HCT116 (cell line): ENCODE measurements at regions not wholly inside any gene's neighbourhood (a gene's known extent, or its start where the extent isn't known, plus 50 kb on each side); places are given as distances from the start of the nearest gene placed in this dataset.

Experiments used
- ATAC-seq: fragments of 200-7000 bp; cut with Tn5 transposase; 2 replicates; pipeline ENCODE4 v1.9.1; 2020; ENCODE audit warnings: mild to moderate bottlenecking, moderate library complexity
- BruUV-seq: library from RNA; stranded (reverse); fragments of 400-500 nt; replicated peaks from 2 replicates; lab custom pipeline; 2021; lab: Mats Ljungman, UMichigan
- CTCF ChIA-PET: fragments of 300-600 bp; sonication (Branson Sonifier 250); formaldehyde crosslinking; loops from one replicate; lab custom pipeline; 2021; ENCODE audit warnings: antibody characterized with exemption; lab: Charles Lee
- POLR2A ChIA-PET: fragments of 300-600, 350-600 bp; sonication (Branson Sonifier 250); formaldehyde crosslinking; loops from one replicate; lab custom pipeline; 2021; ENCODE audit warnings: antibody characterized with exemption; lab: Charles Lee
- RAD21 ChIA-PET, 2 experiments: fragments of 300-600 bp; sonication (Branson Sonifier 250); formaldehyde crosslinking; loops; one replicate each; lab custom pipeline; 2023; ENCODE audit warnings: low total read pairs in 2 of 2; ENCODE audit not compliant: uncharacterized antibody in 2 of 2, unreplicated experiment in 2 of 2, low non-redundant PET in 1 of 2; lab: Charles Lee
- DNase-seq: peaks from one replicate; pipeline ENCODE4 v3.0.0-alpha.2; 2010; ENCODE audit warnings: low read depth, low spot score
- H2AFZ ChIP-seq: fragments of 200-600 bp; shearing (Covaris generic), sonication (generic); 2 replicates; pipeline ENCODE4 v1.6.1; 2017; ENCODE audit warnings: low read depth, mixed run types, mixed read lengths, antibody characterized with exemption, low read length; ENCODE audit not compliant: poor library complexity, severe bottlenecking
- H3K27ac ChIP-seq: 2 replicates; pipeline ENCODE4 v1.5.1; 2012; ENCODE audit warnings: low read depth, low read length
- H3K27me3 ChIP-seq: fragments of 200-600 bp; sonication (generic); 2 replicates; pipeline ENCODE4 v1.6.1; 2016; ENCODE audit warnings: mixed run types, low read length, mixed read lengths; ENCODE audit not compliant: insufficient read depth
- H3K36me3 ChIP-seq, 2 experiments: fragments of 200-500 bp in 1 of 2; fragments of 200-600 bp in 1 of 2; sonication (Bioruptor generic) in 1 of 2; sonication (generic) in 1 of 2; 2 replicates each; pipeline versions ENCODE4 v1.5.1 to v1.6.1; 2014 to 2016; ENCODE audit warnings: low read length in 2 of 2, inconsistent platforms in 1 of 2, mixed read lengths in 1 of 2, mixed run types in 1 of 2; ENCODE audit not compliant: insufficient read depth in 2 of 2, control insufficient read depth in 1 of 2
- H3K4me1 ChIP-seq, 2 experiments: fragments of 200-600 bp in 1 of 2; sonication (generic) in 1 of 2; 2 replicates each; pipeline versions ENCODE4 v1.5.1 to v1.6.1; 2012 to 2017; ENCODE audit warnings: low read length in 2 of 2, inconsistent platforms in 1 of 2, mild to moderate bottlenecking in 1 of 2, mixed read lengths in 1 of 2, mixed run types in 1 of 2, moderate library complexity in 1 of 2; ENCODE audit not compliant: insufficient read depth in 2 of 2, control insufficient read depth in 1 of 2
- H3K4me2 ChIP-seq: fragments of 200-600 bp; sonication (generic); 2 replicates; pipeline ENCODE4 v1.6.1; 2017; ENCODE audit warnings: mixed run types, low read length, mixed read lengths
- H3K4me3 ChIP-seq, 2 experiments: fragments of 200-600 bp in 1 of 2; sonication (generic) in 1 of 2; replicated peaks in 1 of 2; 2 replicates each; pipeline ENCODE4 v1.5.1; 2011 to 2016; ENCODE audit warnings: low read length in 2 of 2, control low read depth in 1 of 2, low read depth in 1 of 2, mild to moderate bottlenecking in 1 of 2, mixed read lengths in 1 of 2, mixed run types in 1 of 2
- H3K79me2 ChIP-seq: fragments of 200-600 bp; sonication (generic); 2 replicates; pipeline ENCODE4 v1.6.1; 2017; ENCODE audit warnings: mild to moderate bottlenecking, mixed run types, low read length, moderate library complexity, mixed read lengths; ENCODE audit not compliant: insufficient read depth
- H3K9ac ChIP-seq: fragments of 200-600 bp; sonication (generic); 2 replicates; pipeline ENCODE4 v1.6.1; 2016; ENCODE audit warnings: low read length, mixed read lengths
- H3K9me2 ChIP-seq: fragments of 200-600 bp; sonication (generic), shearing (Covaris generic); 2 replicates; pipeline ENCODE4 v1.6.1; 2017; ENCODE audit warnings: mixed run types, mild to moderate bottlenecking, moderate library complexity; ENCODE audit not compliant: insufficient read depth
- H3K9me3 ChIP-seq, 2 experiments: fragments of 200-500 bp in 1 of 2; fragments of 200-600 bp in 1 of 2; sonication (Bioruptor generic) in 1 of 2; sonication (generic) in 1 of 2; 2 replicates each; pipeline ENCODE4 v1.6.1; 2014 to 2017; ENCODE audit warnings: low read length in 2 of 2, mixed read lengths in 2 of 2, inconsistent platforms in 1 of 2, low read depth in 1 of 2, mild to moderate bottlenecking in 1 of 2, mixed run types in 1 of 2, moderate library complexity in 1 of 2; ENCODE audit not compliant: control insufficient read depth in 1 of 2, insufficient read depth in 1 of 2
- H4K20me1 ChIP-seq: fragments of 200-600 bp; sonication (generic), shearing (Covaris generic); 2 replicates; pipeline ENCODE4 v1.6.1; 2017; ENCODE audit warnings: mixed run types, mild to moderate bottlenecking, moderate library complexity; ENCODE audit not compliant: insufficient read depth
- CEBPB ChIP-seq: IDR thresholded peaks from 2 replicates; pipeline ENCODE4 v1.6.1; 2012; ENCODE audit warnings: low read depth
- EGR1 ChIP-seq: IDR thresholded peaks from 2 replicates; pipeline ENCODE4 v1.6.1; 2012; ENCODE audit warnings: low read depth
- ELF1 ChIP-seq: IDR thresholded peaks from 2 replicates; pipeline ENCODE4 v1.6.1; 2012; ENCODE audit warnings: low read depth, borderline replicate concordance
- FOSL1 ChIP-seq: IDR thresholded peaks from 2 replicates; pipeline ENCODE4 v1.6.1; 2012; ENCODE audit warnings: low read depth
- POLR2A ChIP-seq: IDR thresholded peaks from 2 replicates; pipeline ENCODE4 v1.7.0; 2011; ENCODE audit warnings: borderline replicate concordance; ENCODE audit not compliant: insufficient read depth, insufficient read length; ENCODE audit errors: extremely low read depth
- POLR2AphosphoS5 ChIP-seq: IDR thresholded peaks from 2 replicates; pipeline ENCODE4 v1.6.1; 2011; ENCODE audit warnings: mild to moderate bottlenecking, low read depth, low read length, moderate library complexity
- RAD21 ChIP-seq: IDR thresholded peaks from 2 replicates; pipeline ENCODE4 v1.6.1; 2012; ENCODE audit warnings: low read depth, mild to moderate bottlenecking
- SRF ChIP-seq: IDR thresholded peaks from 2 replicates; pipeline ENCODE4 v1.6.1; 2012; ENCODE audit warnings: low read depth
- ZFX ChIP-seq: fragments of 450-650 bp; IDR thresholded peaks from 2 replicates; pipeline ENCODE4 v1.6.1; 2017
- intact Hi-C: fragments of 100-400 bp; cut with micrococcal nuclease; formaldehyde crosslinking; loops from 2 replicates; pipeline ENCODE4 v1.10.0; 2022
- TF ChIP-seq, protein P1 (sequence below): IDR thresholded peaks from 2 replicates; pipeline ENCODE4 v1.6.1; 2012; ENCODE audit warnings: low read depth
- TF ChIP-seq, protein P2 (sequence below): IDR thresholded peaks from 2 replicates; pipeline ENCODE4 v1.6.1; 2011; ENCODE audit warnings: mild to moderate bottlenecking, low read length, moderate library complexity; ENCODE audit not compliant: insufficient replicate concordance; ENCODE audit errors: extremely low read depth
- TF ChIP-seq, protein P3 (sequence below): IDR thresholded peaks from 2 replicates; pipeline ENCODE4 v1.6.1; 2012

DNA sequence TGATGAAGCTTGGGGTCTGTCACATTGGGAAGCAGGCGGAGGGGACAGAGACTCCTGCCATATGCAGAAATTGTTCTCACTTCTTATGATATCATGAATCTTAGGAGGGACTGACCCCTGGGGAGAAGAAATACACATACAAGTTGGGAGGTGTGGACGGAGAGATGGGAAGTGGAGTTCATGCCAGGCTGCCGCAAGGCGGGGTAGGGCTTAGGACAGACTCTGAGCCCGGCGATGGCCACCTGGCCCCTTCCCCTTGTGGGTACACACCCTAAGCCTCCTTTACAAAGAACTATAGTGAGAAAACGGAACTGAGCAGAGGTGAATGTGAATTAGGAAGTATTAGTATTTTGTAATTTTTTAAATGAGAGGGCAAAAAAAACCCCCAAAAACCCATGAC lies 177.0 kb upstream of the IRS2 start:
- no peak overlapping the region for H3K4me3 ChIP-seq
- ChIA-PET RAD21 (no interaction called here), POLR2A (no interaction called here), CTCF (no interaction called here)
- no peaks in the 10 kb centered on the region for H3K9me2 ChIP-seq
- intact Hi-C loops = no loop called here
- no peak overlapping the region for H2AFZ ChIP-seq
- H3K27ac ChIP-seq = no peak overlapping the region
- TF ChIP-seq ZFX (no peak), SRF (no peak), FOSL1 (no peak), CEBPB (no peak), POLR2AphosphoS5 (no peak)
- TF ChIP-seq, protein P1, sequence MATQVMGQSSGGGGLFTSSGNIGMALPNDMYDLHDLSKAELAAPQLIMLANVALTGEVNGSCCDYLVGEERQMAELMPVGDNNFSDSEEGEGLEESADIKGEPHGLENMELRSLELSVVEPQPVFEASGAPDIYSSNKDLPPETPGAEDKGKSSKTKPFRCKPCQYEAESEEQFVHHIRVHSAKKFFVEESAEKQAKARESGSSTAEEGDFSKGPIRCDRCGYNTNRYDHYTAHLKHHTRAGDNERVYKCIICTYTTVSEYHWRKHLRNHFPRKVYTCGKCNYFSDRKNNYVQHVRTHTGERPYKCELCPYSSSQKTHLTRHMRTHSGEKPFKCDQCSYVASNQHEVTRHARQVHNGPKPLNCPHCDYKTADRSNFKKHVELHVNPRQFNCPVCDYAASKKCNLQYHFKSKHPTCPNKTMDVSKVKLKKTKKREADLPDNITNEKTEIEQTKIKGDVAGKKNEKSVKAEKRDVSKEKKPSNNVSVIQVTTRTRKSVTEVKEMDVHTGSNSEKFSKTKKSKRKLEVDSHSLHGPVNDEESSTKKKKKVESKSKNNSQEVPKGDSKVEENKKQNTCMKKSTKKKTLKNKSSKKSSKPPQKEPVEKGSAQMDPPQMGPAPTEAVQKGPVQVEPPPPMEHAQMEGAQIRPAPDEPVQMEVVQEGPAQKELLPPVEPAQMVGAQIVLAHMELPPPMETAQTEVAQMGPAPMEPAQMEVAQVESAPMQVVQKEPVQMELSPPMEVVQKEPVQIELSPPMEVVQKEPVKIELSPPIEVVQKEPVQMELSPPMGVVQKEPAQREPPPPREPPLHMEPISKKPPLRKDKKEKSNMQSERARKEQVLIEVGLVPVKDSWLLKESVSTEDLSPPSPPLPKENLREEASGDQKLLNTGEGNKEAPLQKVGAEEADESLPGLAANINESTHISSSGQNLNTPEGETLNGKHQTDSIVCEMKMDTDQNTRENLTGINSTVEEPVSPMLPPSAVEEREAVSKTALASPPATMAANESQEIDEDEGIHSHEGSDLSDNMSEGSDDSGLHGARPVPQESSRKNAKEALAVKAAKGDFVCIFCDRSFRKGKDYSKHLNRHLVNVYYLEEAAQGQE = no peak
- DNase-seq (no peak), ATAC-seq (no peak)
- no peaks in the 10 kb centered on the region for H3K9me3 ChIP-seq
- no peak overlapping the region for H3K9ac ChIP-seq
- no peaks in the 10 kb centered on the region for H3K27me3 ChIP-seq
- H3K4me2 ChIP-seq = no peak overlapping the region
- no TSS peak for BruUV-seq
- H3K36me3 ChIP-seq = no peaks in the 10 kb centered on the region
- no peaks in the 10 kb centered on the region for H3K79me2 ChIP-seq
- H3K4me1 ChIP-seq = no peaks in the 10 kb centered on the region
- H4K20me1 ChIP-seq = no peaks in the 10 kb centered on the region

DNA sequence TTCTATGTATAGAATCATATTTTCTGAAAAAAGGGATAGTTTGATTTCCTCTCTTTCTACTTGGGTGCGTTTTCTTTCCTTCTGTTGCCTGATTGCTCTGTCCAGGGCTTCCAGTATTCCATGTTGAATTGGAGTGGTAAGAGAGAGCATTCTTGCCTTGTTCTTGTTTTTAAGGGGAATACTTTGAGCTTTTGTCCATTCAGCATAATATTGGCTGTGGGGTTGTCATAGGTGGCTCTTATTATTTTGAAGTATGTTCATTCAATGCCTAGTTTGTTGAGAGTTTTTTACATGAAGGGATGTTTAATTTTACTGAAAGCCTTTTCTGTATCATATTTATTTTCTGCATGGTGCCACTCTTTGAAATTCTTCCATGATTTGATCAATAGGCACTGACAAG lies 173.5 kb upstream of the IRS2 start:
- POLR2A ChIA-PET = no interaction called here
- intact Hi-C loops = no loop called here
- BruUV-seq = no TSS peak

More for the DNA sequence above, 173.5 kb upstream of the IRS2 start:
- no peak for DNase-seq
- Histone ChIP-seq H3K79me2 (no peaks in the 10 kb centered on the region), H3K4me3 (no peak overlapping the region), H3K36me3 (no peaks in the 10 kb centered on the region), H2AFZ (no peak overlapping the region), H4K20me1 (no peaks in the 10 kb centered on the region), H3K4me2 (no peak overlapping the region), H3K27me3 (no peaks in the 10 kb centered on the region), H3K4me1 (no peaks in the 10 kb centered on the region), H3K9me2 (no peaks in the 10 kb centered on the region), H3K27ac (no peak overlapping the region), H3K9me3 (peaks cover 0 to 6% of the 10 kb centered on the region in 2 experiments; a peak in 1 of 4 replicates), H3K9ac (no peak overlapping the region)
- ChIA-PET CTCF (no interaction called here), RAD21 (no interaction called here)
- ATAC-seq = no peak
- TF ChIP-seq POLR2AphosphoS5 (no peak), EGR1 (no peak), ELF1 (no peak), FOSL1 (no peak), CEBPB (no peak), ZFX (no peak), RAD21 (no peak), POLR2A (no peak)
- TF ChIP-seq, protein P2, sequence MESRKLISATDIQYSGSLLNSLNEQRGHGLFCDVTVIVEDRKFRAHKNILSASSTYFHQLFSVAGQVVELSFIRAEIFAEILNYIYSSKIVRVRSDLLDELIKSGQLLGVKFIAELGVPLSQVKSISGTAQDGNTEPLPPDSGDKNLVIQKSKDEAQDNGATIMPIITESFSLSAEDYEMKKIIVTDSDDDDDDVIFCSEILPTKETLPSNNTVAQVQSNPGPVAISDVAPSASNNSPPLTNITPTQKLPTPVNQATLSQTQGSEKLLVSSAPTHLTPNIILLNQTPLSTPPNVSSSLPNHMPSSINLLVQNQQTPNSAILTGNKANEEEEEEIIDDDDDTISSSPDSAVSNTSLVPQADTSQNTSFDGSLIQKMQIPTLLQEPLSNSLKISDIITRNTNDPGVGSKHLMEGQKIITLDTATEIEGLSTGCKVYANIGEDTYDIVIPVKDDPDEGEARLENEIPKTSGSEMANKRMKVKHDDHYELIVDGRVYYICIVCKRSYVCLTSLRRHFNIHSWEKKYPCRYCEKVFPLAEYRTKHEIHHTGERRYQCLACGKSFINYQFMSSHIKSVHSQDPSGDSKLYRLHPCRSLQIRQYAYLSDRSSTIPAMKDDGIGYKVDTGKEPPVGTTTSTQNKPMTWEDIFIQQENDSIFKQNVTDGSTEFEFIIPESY = no peak
- TF ChIP-seq, protein P3, sequence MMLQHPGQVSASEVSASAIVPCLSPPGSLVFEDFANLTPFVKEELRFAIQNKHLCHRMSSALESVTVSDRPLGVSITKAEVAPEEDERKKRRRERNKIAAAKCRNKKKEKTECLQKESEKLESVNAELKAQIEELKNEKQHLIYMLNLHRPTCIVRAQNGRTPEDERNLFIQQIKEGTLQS = no peak
